ENCODE measurements at regions not wholly inside any gene's neighbourhood (a gene's known extent, or its start where the extent isn't known, plus 50 kb on each side); places are given as distances from the start of the nearest gene placed in this dataset.

DNA sequence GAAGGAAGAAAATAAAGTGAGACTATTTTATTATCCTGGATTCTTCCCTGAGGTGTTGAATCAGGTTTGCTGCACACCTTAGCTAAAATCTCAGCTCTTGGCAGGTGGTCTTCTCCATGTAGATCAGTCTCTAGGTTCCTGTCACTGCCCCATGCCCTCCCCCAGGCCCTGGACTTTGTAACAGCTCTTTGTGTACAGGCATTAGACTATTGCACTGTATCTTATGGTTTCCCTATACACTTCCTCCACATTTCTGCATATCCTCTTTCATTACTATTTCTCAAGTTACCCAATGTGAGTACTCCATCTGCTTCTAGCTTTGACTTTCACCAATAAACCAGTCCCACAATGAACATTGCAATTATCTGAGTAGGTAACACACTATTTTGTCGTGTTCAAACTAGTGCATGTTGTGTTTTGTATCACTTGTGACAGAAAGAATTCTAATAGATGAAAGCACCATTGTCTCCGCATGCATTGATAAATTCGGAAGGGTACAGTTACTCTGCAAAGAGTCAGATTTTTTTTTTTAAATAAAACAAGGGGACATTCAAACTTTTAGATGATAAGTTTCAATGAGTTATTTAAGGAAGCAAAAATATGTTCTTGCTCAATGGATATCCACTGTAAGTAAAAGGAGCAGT, 1348.7 kb upstream of the C9orf72 start:
- WGBS (ENCODE audit: extremely low coverage, insufficient read length, low lambda C conversion rate), result no CpG with 5 or more reads among the region's 3 CpGs
- Histone ChIP-seq H3K4me1 (ENCODE audit: insufficient read depth, low read length) (peaks cover 3% of the 10 kb centered on the region), H4K5ac (ENCODE audit: insufficient read length, low read depth, low read length) (no peak overlapping the region), H2AK5ac (ENCODE audit: insufficient read length, low read length) (no peak overlapping the region), H2BK12ac (ENCODE audit: insufficient read length, low read depth, low read length) (no peak overlapping the region), H2BK20ac (ENCODE audit: low read depth, low read length, poor library complexity, severe bottlenecking) (no peak overlapping the region), H3T11ph (ENCODE audit: low read length) (no peak overlapping the region), H3K27ac (ENCODE audit: insufficient read length, low read depth, low read length) (no peak overlapping the region), H3K79me2 (ENCODE audit: insufficient read depth, low read length) (no peaks in the 10 kb centered on the region), H2BK120ac (ENCODE audit: low read depth, low read length, poor library complexity, severe bottlenecking) (no peak overlapping the region), H3K27me3 (ENCODE audit: insufficient read depth, low read length) (no peaks in the 10 kb centered on the region), H3K18ac (ENCODE audit: insufficient read length, low read depth, low read length) (no peak overlapping the region), H2AFZ (ENCODE audit: low read length) (no peak overlapping the region), H3K4ac (ENCODE audit: low read depth, low read length) (no peak overlapping the region), H3K56ac (ENCODE audit: insufficient read length, low read depth, low read length) (no peak overlapping the region), H3K79me1 (ENCODE audit: insufficient read depth, low read depth, low read length, poor library complexity, severe bottlenecking) (no peaks in the 10 kb centered on the region), H3K4me2 (ENCODE audit: insufficient read depth, insufficient read length, low read length) (no peak overlapping the region), H3K14ac (ENCODE audit: insufficient read depth, low read length) (no peak overlapping the region), H4K8ac (replicated peaks; ENCODE audit: insufficient read length, low read depth, low read length) (no peak overlapping the region), H3K23ac (ENCODE audit: insufficient read length, low read depth, low read length) (no peak overlapping the region), H2BK15ac (ENCODE audit: low read depth, low read length) (no peak overlapping the region), H3K9ac (ENCODE audit: extremely low read depth, insufficient read length, low read length) (no peak overlapping the region), H4K91ac (ENCODE audit: insufficient read length, low read depth, low read length) (no peak overlapping the region), H3K9me3 (ENCODE audit: control insufficient read depth, low read depth, low read length) (no peaks in the 10 kb centered on the region), H4K20me1 (ENCODE audit: control insufficient read depth, insufficient read depth, insufficient read length) (no peaks in the 10 kb centered on the region), H2BK5ac (ENCODE audit: insufficient read length, low read length) (no peak overlapping the region), H3K23me2 (ENCODE audit: insufficient read length, low read depth, low read length, poor library complexity, severe bottlenecking) (no peaks in the 10 kb centered on the region)
- Mint-ChIP-seq H3K27me3 (ENCODE audit: low read depth) (no peaks in the 10 kb centered on the region), H3K9me3 (peaks cover 3 to 7% of the 10 kb centered on the region in 2 experiments), H3K4me3 (no peak overlapping the region), H3K36me3 (ENCODE audit: insufficient read depth in 1 of 3, low read depth in 3 of 3) (peaks cover 4 to 12% (median 7%) of the 10 kb centered on the region in 3 experiments), H3K4me1 (peaks cover 10 to 18% of the 10 kb centered on the region in 2 experiments), H3K27ac (no peak overlapping the region)
- no peak for TF ChIP-seq CTCF (conservative IDR thresholded peaks at IDR 0.05)
- DNase-seq, result no peak

Measured in H9 (cell line).